NCI-H2107 treated with DMSO at 0.1 percent for 48 hours (cell line): ENCODE measurements at regions not wholly inside any gene's neighbourhood (a gene's known extent, or its start where the extent isn't known, plus 50 kb on each side); places are given as distances from the start of the nearest gene placed in this dataset.
"Not testable (repeated sequence)": the region's sequence is repeated elsewhere in the genome, so short reads cannot be mapped to it uniquely, and the experiment has no call there.

ENCODE experiments used
- DNase-seq: peaks from one replicate; lab custom pipeline; 2025; ENCODE audit not compliant: unreplicated experiment; lab: John Stamatoyannopoulos, UW

- DNase-seq = no peak
Measured at GRCh38 chr5:174532455-174533453, 191.6 kb upstream of the MSX2 start.

GRCh38 chr5:174533751-174534241 lies 190.6 kb upstream of the MSX2 start:
- DNase-seq = no peak

- no peak for DNase-seq
Measured at GRCh38 chr5:174535669-174536068, 188.7 kb upstream of the MSX2 start.

- DNase-seq = not testable (repeated sequence)
Measured at GRCh38 chr5:174539823-174540222, 184.6 kb upstream of the MSX2 start.

GRCh38 chr5:174542037-174542436 lies 182.3 kb upstream of the MSX2 start:
- DNase-seq = no peak

- DNase-seq = no peak
Measured at GRCh38 chr5:174542471-174542870, 181.9 kb upstream of the MSX2 start.

GRCh38 chr5:174545926-174546325 lies 178.5 kb upstream of the MSX2 start:
- DNase-seq = no peak

GRCh38 chr5:174547814-174548213 lies 176.6 kb upstream of the MSX2 start:
- no peak for DNase-seq

- no peak for DNase-seq
Measured at GRCh38 chr5:174549254-174549653, 175.1 kb upstream of the MSX2 start.

- no peak for DNase-seq
Measured at GRCh38 chr5:174550026-174550425, 174.4 kb upstream of the MSX2 start.

GRCh38 chr5:174552428-174552827 lies 172.0 kb upstream of the MSX2 start:
- DNase-seq = no peak

GRCh38 chr5:174553556-174553955 lies 170.8 kb upstream of the MSX2 start:
- no peak for DNase-seq

- no peak for DNase-seq
Measured at GRCh38 chr5:174555726-174556125, 168.7 kb upstream of the MSX2 start.

- DNase-seq = no peak
Measured at GRCh38 chr5:174556756-174557155, 167.6 kb upstream of the MSX2 start.

- no peak for DNase-seq
Measured at GRCh38 chr5:174558190-174558589, 166.2 kb upstream of the MSX2 start.

GRCh38 chr5:174559141-174559540 lies 165.2 kb upstream of the MSX2 start:
- no peak for DNase-seq

GRCh38 chr5:174559566-174560090 lies 164.8 kb upstream of the MSX2 start:
- DNase-seq = no peak

- no peak for DNase-seq
Measured at GRCh38 chr5:174560861-174561260, 163.5 kb upstream of the MSX2 start.

GRCh38 chr5:174563040-174563439 lies 161.3 kb upstream of the MSX2 start:
- not testable (repeated sequence) for DNase-seq

- no peak for DNase-seq
Measured at GRCh38 chr5:174563899-174564298, 160.5 kb upstream of the MSX2 start.

- no peak for DNase-seq
Measured at GRCh38 chr5:174567506-174568141, 156.8 kb upstream of the MSX2 start.

- DNase-seq = no peak
Measured at GRCh38 chr5:174570662-174571061, 153.7 kb upstream of the MSX2 start.
